ENCODE measurements at regions not wholly inside any gene's neighbourhood (a gene's known extent, or its start where the extent isn't known, plus 50 kb on each side); places are given as distances from the start of the nearest gene placed in this dataset.
A peak's percentile ranks its signal among the peaks of the same experiment; 100 is the strongest.

DNA sequence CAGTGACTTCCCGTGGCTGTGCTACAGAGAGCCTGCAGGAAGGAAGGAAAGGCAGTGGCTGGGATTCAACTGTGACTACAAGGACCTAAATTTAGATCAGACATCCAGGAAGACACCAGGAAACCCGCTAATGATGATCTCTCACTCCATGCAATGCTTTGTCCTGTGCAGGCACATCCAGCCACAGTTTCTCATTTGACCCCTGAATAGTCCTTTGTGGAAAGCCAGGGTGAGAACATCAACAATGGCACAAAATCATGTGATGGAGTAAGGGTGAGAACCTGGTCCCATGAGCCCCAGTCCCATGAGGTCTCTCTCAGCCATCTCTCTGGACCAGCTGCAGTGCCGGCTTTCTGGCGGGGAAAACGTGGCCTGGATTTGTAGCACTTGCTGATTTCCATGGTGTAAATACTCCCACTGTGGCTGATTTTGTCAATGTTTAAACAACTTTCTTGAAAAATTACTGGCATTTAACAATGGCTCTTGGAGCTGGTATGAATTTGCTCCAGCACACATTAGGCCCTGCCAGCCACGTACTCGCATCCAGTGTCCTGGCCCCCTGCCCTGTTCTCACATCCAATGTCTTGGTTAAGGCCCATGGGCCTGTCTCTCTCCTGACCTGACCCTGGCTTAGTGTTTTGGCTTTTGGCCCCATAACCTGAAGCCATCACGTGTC, 159.0 kb upstream of the HAAO start:
- no peak overlapping the region for H3K4me3 ChIP-seq
- no peaks in the 10 kb centered on the region for H3K27me3 ChIP-seq
- H3K27ac ChIP-seq = peak overlapping the region; percentile 18 to 47
- TF ChIP-seq POLR2A (IDR thresholded peaks at IDR 0.05) = no peak
- no peaks in the 10 kb centered on the region for H3K9me3 ChIP-seq
- H3K4me1 ChIP-seq = peaks cover 0 to 8% of the 10 kb centered on the region in 2 donors
- intact Hi-C loops (cut with DNase I; ENCODE audit: low total_unique reads) = loop anchor here (10.0 kb wide), 1 partner anchor 533 kb away; no protein-coding TSS in a partner anchor
- no peaks in the 10 kb centered on the region for H3K36me3 ChIP-seq
- no peak for DNase-seq

DNA sequence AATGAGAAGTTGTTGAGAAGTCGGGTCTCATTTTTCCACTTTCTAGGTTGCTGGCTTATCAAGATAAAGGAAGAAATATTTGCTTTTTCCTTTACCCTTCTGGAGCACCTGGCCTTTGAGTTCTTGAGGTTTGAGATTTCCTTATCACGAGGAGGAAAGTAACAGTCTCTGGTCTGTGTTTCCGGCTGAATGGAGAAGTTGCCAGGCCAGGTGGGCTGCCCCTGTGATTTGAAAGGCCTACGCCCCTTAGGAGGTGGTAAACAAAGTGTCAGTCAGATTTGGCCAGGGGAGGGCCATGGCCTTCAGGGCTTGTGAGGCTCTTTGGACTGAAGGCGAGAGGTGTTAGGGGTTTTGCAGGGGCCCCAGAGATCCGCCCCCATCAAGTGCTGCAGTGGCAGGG, 156.7 kb upstream of the HAAO start:
- TF ChIP-seq, protein P1, sequence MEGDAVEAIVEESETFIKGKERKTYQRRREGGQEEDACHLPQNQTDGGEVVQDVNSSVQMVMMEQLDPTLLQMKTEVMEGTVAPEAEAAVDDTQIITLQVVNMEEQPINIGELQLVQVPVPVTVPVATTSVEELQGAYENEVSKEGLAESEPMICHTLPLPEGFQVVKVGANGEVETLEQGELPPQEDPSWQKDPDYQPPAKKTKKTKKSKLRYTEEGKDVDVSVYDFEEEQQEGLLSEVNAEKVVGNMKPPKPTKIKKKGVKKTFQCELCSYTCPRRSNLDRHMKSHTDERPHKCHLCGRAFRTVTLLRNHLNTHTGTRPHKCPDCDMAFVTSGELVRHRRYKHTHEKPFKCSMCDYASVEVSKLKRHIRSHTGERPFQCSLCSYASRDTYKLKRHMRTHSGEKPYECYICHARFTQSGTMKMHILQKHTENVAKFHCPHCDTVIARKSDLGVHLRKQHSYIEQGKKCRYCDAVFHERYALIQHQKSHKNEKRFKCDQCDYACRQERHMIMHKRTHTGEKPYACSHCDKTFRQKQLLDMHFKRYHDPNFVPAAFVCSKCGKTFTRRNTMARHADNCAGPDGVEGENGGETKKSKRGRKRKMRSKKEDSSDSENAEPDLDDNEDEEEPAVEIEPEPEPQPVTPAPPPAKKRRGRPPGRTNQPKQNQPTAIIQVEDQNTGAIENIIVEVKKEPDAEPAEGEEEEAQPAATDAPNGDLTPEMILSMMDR (IDR thresholded peaks at IDR 0.05) = no peak
- TF ChIP-seq POLR2A (IDR thresholded peaks at IDR 0.05) = no peak
- Histone ChIP-seq H3K36me3 (no peaks in the 10 kb centered on the region), H3K4me1 (peaks cover 0 to 1% of the 10 kb centered on the region in 2 donors), H3K27ac (peak overlapping the region in 1 of 2 donors; percentile 22), H3K9me3 (no peaks in the 10 kb centered on the region), H3K4me3 (no peak overlapping the region), H3K27me3 (no peaks in the 10 kb centered on the region)
- intact Hi-C loops (cut with DNase I; ENCODE audit: low total_unique reads) = loop anchor here (5.0 kb wide), 1 partner anchor 278 kb away; the partner anchor contains the start of gene ZFP36L2
- no peak for DNase-seq

DNA sequence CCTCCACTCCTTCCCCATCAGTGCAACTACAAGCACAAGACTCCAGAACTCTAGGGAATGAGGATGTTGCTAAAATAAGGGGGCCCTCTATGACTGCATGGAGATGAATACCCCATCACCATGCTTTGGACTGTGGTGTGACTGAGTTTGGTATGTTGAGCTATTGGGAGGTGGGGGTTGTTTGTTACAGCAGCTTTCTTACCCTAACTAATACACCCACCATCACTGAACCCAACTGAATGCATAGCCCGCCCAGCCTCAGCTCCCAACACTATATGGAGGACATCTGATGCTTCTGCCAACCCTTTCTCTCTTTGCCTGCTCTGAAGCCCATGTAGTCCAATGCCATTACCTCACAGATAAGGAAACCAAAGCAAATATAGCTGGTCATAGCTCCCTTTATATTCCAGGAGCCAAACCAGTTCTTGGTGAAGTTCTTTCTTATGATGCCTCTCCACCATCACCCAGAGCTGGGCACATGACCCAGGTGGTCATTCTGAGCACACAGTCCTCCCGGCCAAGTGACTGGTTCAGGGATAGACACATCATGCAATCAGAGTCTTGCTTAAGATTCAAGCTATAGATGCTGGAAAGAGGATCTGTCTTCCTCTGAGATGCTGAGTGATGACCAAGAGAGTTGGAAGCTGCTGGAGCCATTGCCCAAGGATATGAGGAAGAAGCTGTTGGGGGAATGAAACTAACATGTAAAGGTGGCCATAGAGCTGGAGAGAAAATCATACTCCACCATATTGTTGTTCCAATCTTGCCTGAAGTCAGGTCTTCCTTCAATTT, 155.6 kb upstream of the HAAO start:
- intact Hi-C loops (cut with DNase I; ENCODE audit: low total_unique reads) = loop anchor here (5.0 kb wide), 1 partner anchor 279 kb away; the partner anchor contains the start of gene ZFP36L2
- no peaks in the 10 kb centered on the region for H3K27me3 ChIP-seq
- DNase-seq = no peak
- no peaks in the 10 kb centered on the region for H3K9me3 ChIP-seq
- H3K4me3 ChIP-seq = no peak overlapping the region
- TF ChIP-seq POLR2A (IDR thresholded peaks at IDR 0.05) = no peak
- TF ChIP-seq, protein P1 (IDR thresholded peaks at IDR 0.05) = no peak
- H3K36me3 ChIP-seq = no peaks in the 10 kb centered on the region
- no peak overlapping the region for H3K27ac ChIP-seq
- H3K4me1 ChIP-seq = no peaks in the 10 kb centered on the region

DNA sequence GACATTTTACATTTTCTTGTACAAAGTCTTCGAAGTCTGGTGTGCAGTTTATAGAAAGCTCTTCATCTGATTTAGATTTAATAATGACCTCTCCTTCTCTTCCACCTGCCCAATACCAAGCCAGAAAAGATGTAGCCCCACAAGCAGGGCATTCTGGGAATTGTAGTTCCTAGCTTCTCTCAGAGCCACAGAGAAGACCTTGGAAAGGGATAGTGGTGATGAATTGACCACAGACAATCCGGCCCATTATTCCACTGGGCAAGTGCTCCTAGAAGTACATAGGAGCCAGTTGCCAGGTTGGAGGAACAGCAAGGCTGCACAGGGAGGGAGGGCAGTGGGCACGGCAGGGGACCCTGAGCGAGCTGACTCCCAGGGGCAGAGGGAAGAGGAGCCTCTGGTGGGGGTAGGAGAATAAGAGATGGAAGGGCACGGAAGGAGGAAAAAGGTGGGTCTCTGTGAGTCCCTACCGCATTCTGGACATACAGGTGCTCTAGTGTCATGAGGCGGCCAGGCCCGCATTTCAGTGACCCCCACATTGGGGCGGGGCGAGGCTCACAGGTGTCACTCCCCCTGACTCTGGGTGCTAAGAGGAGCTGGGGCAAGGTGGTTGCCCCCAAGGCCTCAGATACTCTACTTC, 152.5 kb upstream of the HAAO start:
- H3K27me3 ChIP-seq = no peaks in the 10 kb centered on the region
- TF ChIP-seq POLR2A (IDR thresholded peaks at IDR 0.05) = no peak
- TF ChIP-seq, protein P1 (IDR thresholded peaks at IDR 0.05) = no peak
- intact Hi-C loops (cut with DNase I; ENCODE audit: low total_unique reads) = loop anchor here (5.0 kb wide), 1 partner anchor 282 kb away; the partner anchor contains the start of gene ZFP36L2
- H3K4me1 ChIP-seq = no peaks in the 10 kb centered on the region
- no peaks in the 10 kb centered on the region for H3K9me3 ChIP-seq
- H3K36me3 ChIP-seq = no peaks in the 10 kb centered on the region
- peak overlapping the region in 1 of 2 donors; percentile 6 for H3K27ac ChIP-seq
- H3K4me3 ChIP-seq = no peak overlapping the region
- peak in 1 of 2 donors; percentile 14 for DNase-seq

DNA sequence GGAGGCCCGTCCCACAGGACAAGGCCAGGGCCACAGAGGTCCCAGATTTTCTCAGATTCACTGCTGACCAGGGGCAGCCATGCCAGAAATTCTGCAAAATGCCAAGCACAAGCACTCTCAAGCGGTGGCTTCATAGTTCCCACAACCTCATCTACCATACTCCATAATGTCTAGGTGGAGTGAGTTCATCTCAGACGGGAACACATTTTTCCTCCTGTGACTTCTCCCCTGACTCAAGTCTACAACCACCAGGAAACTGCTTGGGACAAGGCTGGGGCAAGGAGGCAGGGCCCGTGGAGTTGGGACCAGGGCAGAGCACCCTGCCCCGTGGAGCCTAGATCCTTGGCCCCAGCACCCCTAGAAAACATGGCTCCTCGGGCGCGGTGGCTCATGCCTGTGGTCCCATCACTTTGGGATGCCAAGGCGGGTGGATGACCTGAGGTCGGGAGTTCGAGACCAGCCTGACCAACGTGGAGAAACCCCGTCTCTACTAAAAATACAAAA, 150.7 kb upstream of the HAAO start:
- intact Hi-C loops (cut with DNase I; ENCODE audit: low total_unique reads) = no loop called here
- no peaks in the 10 kb centered on the region for H3K27me3 ChIP-seq
- no peaks in the 10 kb centered on the region for H3K4me1 ChIP-seq
- TF ChIP-seq, protein P1 (IDR thresholded peaks at IDR 0.05) = no peak
- TF ChIP-seq POLR2A (IDR thresholded peaks at IDR 0.05) = no peak
- no peaks in the 10 kb centered on the region for H3K9me3 ChIP-seq
- H3K36me3 ChIP-seq = no peaks in the 10 kb centered on the region
- DNase-seq = peak in 1 of 2 donors; percentile 15
- H3K4me3 ChIP-seq = no peak overlapping the region
- H3K27ac ChIP-seq = peak overlapping the region in 1 of 2 donors; percentile 56
